ENCODE measurements at regions not wholly inside any gene's neighbourhood (a gene's known extent, or its start where the extent isn't known, plus 50 kb on each side); places are given as distances from the start of the nearest gene placed in this dataset.

DNA sequence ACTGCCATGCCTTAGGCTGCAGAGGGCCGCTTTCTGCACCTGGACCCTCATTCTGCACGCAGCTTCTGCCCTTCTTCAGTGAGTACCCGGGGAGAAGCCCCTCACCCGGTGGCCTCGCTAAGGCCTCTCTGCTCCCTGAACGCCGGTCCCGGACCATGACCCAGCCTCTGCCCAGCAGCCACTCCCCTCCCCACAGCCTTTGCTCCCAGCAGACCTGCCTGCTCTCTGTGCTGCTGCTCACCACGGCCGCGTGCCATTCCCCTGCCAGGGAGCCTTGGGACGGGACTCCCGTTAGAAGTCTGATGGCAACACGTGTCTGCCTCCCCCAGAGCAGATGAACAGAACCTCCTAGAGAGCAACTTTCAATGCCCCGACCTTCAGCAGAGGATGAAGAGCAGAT lies 282.8 kb downstream of the NDUFA10 start:
- no peak overlapping the region for H3K9ac ChIP-seq
- no peak overlapping the region for H2AFZ ChIP-seq (replicated peaks)
- Mint-ChIP-seq H3K4me3 (no peak overlapping the region), H3K9me3 (no peaks in the 10 kb centered on the region), H3K27me3 (ENCODE audit: insufficient read depth, low read depth) (peaks cover 9% of the 10 kb centered on the region), H3K27ac (no peak overlapping the region), H3K36me3 (no peaks in the 10 kb centered on the region), H3K4me1 (peaks cover 11% of the 10 kb centered on the region)
- DNase-seq (ENCODE audit: low spot score): no peak
- TF ChIP-seq EZH2phosphoT487 (IDR thresholded peaks at IDR 0.05) (no peak), EZH2 (IDR thresholded peaks at IDR 0.05) (no peak)
- TF ChIP-seq, protein P1, sequence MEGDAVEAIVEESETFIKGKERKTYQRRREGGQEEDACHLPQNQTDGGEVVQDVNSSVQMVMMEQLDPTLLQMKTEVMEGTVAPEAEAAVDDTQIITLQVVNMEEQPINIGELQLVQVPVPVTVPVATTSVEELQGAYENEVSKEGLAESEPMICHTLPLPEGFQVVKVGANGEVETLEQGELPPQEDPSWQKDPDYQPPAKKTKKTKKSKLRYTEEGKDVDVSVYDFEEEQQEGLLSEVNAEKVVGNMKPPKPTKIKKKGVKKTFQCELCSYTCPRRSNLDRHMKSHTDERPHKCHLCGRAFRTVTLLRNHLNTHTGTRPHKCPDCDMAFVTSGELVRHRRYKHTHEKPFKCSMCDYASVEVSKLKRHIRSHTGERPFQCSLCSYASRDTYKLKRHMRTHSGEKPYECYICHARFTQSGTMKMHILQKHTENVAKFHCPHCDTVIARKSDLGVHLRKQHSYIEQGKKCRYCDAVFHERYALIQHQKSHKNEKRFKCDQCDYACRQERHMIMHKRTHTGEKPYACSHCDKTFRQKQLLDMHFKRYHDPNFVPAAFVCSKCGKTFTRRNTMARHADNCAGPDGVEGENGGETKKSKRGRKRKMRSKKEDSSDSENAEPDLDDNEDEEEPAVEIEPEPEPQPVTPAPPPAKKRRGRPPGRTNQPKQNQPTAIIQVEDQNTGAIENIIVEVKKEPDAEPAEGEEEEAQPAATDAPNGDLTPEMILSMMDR (IDR thresholded peaks at IDR 0.05): no peak
- H3K36me3 ChIP-seq: no peaks in the 10 kb centered on the region
- peaks cover 13% of the 10 kb centered on the region for H3K4me1 ChIP-seq
- no peaks in the 10 kb centered on the region for H3K9me3 ChIP-seq (ENCODE audit: low read depth)
- H4K20me1 ChIP-seq (ENCODE audit: low read depth): no peaks in the 10 kb centered on the region
- no peak overlapping the region for H3K4me2 ChIP-seq
- no peak overlapping the region for H3K4me3 ChIP-seq
- H3K79me2 ChIP-seq (ENCODE audit: low read depth): no peaks in the 10 kb centered on the region
- H3K27ac ChIP-seq: no peak overlapping the region
- H3K27me3 ChIP-seq: no peaks in the 10 kb centered on the region
- no peaks in the 10 kb centered on the region for H3F3A ChIP-seq (ENCODE audit: low read depth)

DNA sequence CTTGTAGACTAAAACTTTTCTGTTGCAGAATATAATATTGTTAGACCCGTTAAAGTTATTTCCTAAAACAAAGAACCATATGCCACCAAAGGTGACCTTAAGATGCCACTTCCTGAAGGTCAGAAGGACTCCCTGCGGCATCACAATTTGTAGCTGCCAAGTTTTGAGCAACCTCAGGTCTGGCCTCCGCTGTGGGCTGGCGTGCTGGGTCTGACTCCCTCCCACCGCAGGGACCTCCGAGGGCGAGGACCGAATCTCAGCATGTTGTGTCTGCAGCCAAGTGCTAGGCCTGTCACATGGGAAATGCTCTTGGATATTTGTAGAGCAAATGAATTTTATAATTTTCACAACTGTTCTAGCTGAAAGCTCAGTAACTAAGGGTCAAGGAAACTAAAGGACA lies 285.9 kb downstream of the NDUFA10 start:
- H3K27me3 Mint-ChIP-seq (ENCODE audit: insufficient read depth, low read depth): peaks cover 4% of the 10 kb centered on the region
- no peaks in the 10 kb centered on the region for H3K36me3 ChIP-seq
- no peaks in the 10 kb centered on the region for H3K27me3 ChIP-seq
- peaks cover 7% of the 10 kb centered on the region for H3K4me1 Mint-ChIP-seq
- no peaks in the 10 kb centered on the region for H4K20me1 ChIP-seq (ENCODE audit: low read depth)
- no peak for DNase-seq (ENCODE audit: low spot score)
- peaks cover 10% of the 10 kb centered on the region for H3K4me1 ChIP-seq
- H3K9me3 ChIP-seq (ENCODE audit: low read depth): no peaks in the 10 kb centered on the region
- TF ChIP-seq EZH2phosphoT487 (IDR thresholded peaks at IDR 0.05): no peak
- TF ChIP-seq, protein P1 (IDR thresholded peaks at IDR 0.05): no peak
- TF ChIP-seq EZH2 (IDR thresholded peaks at IDR 0.05): no peak
- no peaks in the 10 kb centered on the region for H3F3A ChIP-seq (ENCODE audit: low read depth)
- H3K4me3 ChIP-seq: no peak overlapping the region
- no peak overlapping the region for H3K4me2 ChIP-seq
- no peak overlapping the region for H3K4me3 Mint-ChIP-seq
- H3K9ac ChIP-seq: no peak overlapping the region
- no peak overlapping the region for H2AFZ ChIP-seq (replicated peaks)
- H3K36me3 Mint-ChIP-seq: no peaks in the 10 kb centered on the region
- H3K9me3 Mint-ChIP-seq: no peaks in the 10 kb centered on the region
- H3K27ac ChIP-seq: no peak overlapping the region
- no peaks in the 10 kb centered on the region for H3K79me2 ChIP-seq (ENCODE audit: low read depth)
- no peak overlapping the region for H3K27ac Mint-ChIP-seq

DNA sequence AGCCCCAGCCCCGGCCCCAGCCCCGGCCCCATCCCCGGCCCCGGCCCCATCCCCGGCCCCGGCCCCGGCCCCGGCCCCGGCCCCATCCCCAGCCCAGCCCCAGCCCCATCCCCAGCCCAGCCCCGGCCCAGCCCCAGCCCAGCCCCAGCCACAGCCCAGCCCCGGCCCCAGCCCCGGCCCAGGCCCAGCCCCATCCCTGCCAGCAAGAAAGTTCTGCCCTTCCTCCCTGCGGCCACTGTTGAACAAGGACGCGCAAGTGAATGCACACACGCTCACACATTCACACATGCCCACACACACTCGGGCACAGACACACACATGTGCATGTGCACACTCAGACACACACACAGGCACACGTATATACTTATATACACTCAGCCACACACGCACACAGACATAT lies 287.0 kb downstream of the NDUFA10 start:
- no peak overlapping the region for H3K9ac ChIP-seq
- no peak overlapping the region for H3K4me2 ChIP-seq
- H3K36me3 Mint-ChIP-seq: no peaks in the 10 kb centered on the region
- peaks cover 10% of the 10 kb centered on the region for H3K4me1 ChIP-seq
- no peak overlapping the region for H3K27ac Mint-ChIP-seq
- H3K4me1 Mint-ChIP-seq: peaks cover 9% of the 10 kb centered on the region
- no peak for DNase-seq (ENCODE audit: low spot score)
- H3K36me3 ChIP-seq: no peaks in the 10 kb centered on the region
- no peaks in the 10 kb centered on the region for H3K27me3 ChIP-seq
- no peak overlapping the region for H2AFZ ChIP-seq (replicated peaks)
- H3F3A ChIP-seq (ENCODE audit: low read depth): no peaks in the 10 kb centered on the region
- no peaks in the 10 kb centered on the region for H4K20me1 ChIP-seq (ENCODE audit: low read depth)
- no peaks in the 10 kb centered on the region for H3K9me3 Mint-ChIP-seq
- no peaks in the 10 kb centered on the region for H3K79me2 ChIP-seq (ENCODE audit: low read depth)
- no peak overlapping the region for H3K4me3 ChIP-seq
- peaks cover 2% of the 10 kb centered on the region for H3K27me3 Mint-ChIP-seq (ENCODE audit: insufficient read depth, low read depth)
- H3K27ac ChIP-seq: no peak overlapping the region
- TF ChIP-seq, protein P1 (IDR thresholded peaks at IDR 0.05): no peak
- no peak for TF ChIP-seq EZH2 (IDR thresholded peaks at IDR 0.05)
- TF ChIP-seq EZH2phosphoT487 (IDR thresholded peaks at IDR 0.05): no peak
- H3K4me3 Mint-ChIP-seq: no peak overlapping the region
- H3K9me3 ChIP-seq (ENCODE audit: low read depth): no peaks in the 10 kb centered on the region

- Histone ChIP-seq H2AFZ (replicated peaks) (no peak overlapping the region), H3F3A (ENCODE audit: low read depth) (no peaks in the 10 kb centered on the region), H3K79me2 (ENCODE audit: low read depth) (no peaks in the 10 kb centered on the region), H3K27me3 (no peaks in the 10 kb centered on the region), H3K9ac (no peak overlapping the region), H3K36me3 (no peaks in the 10 kb centered on the region), H3K27ac (no peak overlapping the region), H3K9me3 (ENCODE audit: low read depth) (no peaks in the 10 kb centered on the region), H3K4me1 (peaks cover 10% of the 10 kb centered on the region), H3K4me2 (no peak overlapping the region), H4K20me1 (ENCODE audit: low read depth) (no peaks in the 10 kb centered on the region), H3K4me3 (no peak overlapping the region)
- Mint-ChIP-seq H3K27me3 (ENCODE audit: insufficient read depth, low read depth) (no peaks in the 10 kb centered on the region), H3K4me1 (peaks cover 9% of the 10 kb centered on the region), H3K36me3 (no peaks in the 10 kb centered on the region), H3K27ac (no peak overlapping the region), H3K4me3 (no peak overlapping the region), H3K9me3 (no peaks in the 10 kb centered on the region)
- TF ChIP-seq EZH2 (IDR thresholded peaks at IDR 0.05): no peak
- TF ChIP-seq EZH2phosphoT487 (IDR thresholded peaks at IDR 0.05): no peak
- TF ChIP-seq, protein P1 (IDR thresholded peaks at IDR 0.05): no peak
- no peak for DNase-seq (ENCODE audit: low spot score)
Measured at GRCh38 chr2:239737144-239737463, 288.0 kb downstream of the NDUFA10 start.

Data from neural progenitor cell (in vitro differentiated cells).